ENCODE measurements at regions not wholly inside any gene's neighbourhood (a gene's known extent, or its start where the extent isn't known, plus 50 kb on each side); places are given as distances from the start of the nearest gene placed in this dataset.

GRCh38 chr2:238685327-238685709 lies 162.6 kb upstream of the TWIST2 start (continued):
- TF ChIP-seq, protein P1, sequence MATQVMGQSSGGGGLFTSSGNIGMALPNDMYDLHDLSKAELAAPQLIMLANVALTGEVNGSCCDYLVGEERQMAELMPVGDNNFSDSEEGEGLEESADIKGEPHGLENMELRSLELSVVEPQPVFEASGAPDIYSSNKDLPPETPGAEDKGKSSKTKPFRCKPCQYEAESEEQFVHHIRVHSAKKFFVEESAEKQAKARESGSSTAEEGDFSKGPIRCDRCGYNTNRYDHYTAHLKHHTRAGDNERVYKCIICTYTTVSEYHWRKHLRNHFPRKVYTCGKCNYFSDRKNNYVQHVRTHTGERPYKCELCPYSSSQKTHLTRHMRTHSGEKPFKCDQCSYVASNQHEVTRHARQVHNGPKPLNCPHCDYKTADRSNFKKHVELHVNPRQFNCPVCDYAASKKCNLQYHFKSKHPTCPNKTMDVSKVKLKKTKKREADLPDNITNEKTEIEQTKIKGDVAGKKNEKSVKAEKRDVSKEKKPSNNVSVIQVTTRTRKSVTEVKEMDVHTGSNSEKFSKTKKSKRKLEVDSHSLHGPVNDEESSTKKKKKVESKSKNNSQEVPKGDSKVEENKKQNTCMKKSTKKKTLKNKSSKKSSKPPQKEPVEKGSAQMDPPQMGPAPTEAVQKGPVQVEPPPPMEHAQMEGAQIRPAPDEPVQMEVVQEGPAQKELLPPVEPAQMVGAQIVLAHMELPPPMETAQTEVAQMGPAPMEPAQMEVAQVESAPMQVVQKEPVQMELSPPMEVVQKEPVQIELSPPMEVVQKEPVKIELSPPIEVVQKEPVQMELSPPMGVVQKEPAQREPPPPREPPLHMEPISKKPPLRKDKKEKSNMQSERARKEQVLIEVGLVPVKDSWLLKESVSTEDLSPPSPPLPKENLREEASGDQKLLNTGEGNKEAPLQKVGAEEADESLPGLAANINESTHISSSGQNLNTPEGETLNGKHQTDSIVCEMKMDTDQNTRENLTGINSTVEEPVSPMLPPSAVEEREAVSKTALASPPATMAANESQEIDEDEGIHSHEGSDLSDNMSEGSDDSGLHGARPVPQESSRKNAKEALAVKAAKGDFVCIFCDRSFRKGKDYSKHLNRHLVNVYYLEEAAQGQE (tag by site-specific recombination; IDR thresholded peaks at IDR 0.05), result no peak
- TF ChIP-seq ZNF544 (tag by site-specific recombination; IDR thresholded peaks at IDR 0.05) (no peak), SCRT2 (tag by site-specific recombination; IDR thresholded peaks at IDR 0.05) (no peak), ZIC2 (tag by site-specific recombination; IDR thresholded peaks at IDR 0.05) (no peak)

- Histone ChIP-seq H3K27ac (ENCODE audit: extremely low read depth, low read depth, low read length) (no peak overlapping the region), H3K36me3 (ENCODE audit: control insufficient read depth in 2 of 2, insufficient read depth in 1 of 2, low read length in 2 of 2) (no peaks in the 10 kb centered on the region), H3K4me1 (ENCODE audit: control insufficient read depth, insufficient read depth, low read length) (no peaks in the 10 kb centered on the region), H3K4me3 (ENCODE audit: low read depth, low read length) (no peak overlapping the region), H3K9me3 (ENCODE audit: control insufficient read depth, insufficient read depth, low read depth, low read length) (no peaks in the 10 kb centered on the region)
- CTCF ChIA-PET, result no interaction called here
- POLR2A ChIA-PET, result no interaction called here
- TF ChIP-seq, protein P2, sequence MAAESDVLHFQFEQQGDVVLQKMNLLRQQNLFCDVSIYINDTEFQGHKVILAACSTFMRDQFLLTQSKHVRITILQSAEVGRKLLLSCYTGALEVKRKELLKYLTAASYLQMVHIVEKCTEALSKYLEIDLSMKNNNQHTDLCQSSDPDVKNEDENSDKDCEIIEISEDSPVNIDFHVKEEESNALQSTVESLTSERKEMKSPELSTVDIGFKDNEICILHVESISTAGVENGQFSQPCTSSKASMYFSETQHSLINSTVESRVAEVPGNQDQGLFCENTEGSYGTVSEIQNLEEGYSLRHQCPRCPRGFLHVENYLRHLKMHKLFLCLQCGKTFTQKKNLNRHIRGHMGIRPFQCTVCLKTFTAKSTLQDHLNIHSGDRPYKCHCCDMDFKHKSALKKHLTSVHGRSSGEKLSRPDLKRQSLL (tag by site-specific recombination; IDR thresholded peaks at IDR 0.05), result no peak
- no peak for TF ChIP-seq ZNF157 (tag by site-specific recombination; IDR thresholded peaks at IDR 0.05)
- no peak for TF ChIP-seq ZNF433 (tag by site-specific recombination; IDR thresholded peaks at IDR 0.05; ENCODE audit: low read depth)
- TF ChIP-seq ZNF600 (tag by site-specific recombination; IDR thresholded peaks at IDR 0.05), result no peak
- TF ChIP-seq, protein P3, sequence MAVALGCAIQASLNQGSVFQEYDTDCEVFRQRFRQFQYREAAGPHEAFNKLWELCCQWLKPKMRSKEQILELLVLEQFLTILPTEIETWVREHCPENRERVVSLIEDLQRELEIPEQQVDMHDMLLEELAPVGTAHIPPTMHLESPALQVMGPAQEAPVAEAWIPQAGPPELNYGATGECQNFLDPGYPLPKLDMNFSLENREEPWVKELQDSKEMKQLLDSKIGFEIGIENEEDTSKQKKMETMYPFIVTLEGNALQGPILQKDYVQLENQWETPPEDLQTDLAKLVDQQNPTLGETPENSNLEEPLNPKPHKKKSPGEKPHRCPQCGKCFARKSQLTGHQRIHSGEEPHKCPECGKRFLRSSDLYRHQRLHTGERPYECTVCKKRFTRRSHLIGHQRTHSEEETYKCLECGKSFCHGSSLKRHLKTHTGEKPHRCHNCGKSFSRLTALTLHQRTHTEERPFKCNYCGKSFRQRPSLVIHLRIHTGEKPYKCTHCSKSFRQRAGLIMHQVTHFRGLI (tag by site-specific recombination; IDR thresholded peaks at IDR 0.05), result no peak
Measured at GRCh38 chr2:238685713-238686112, 162.2 kb upstream of the TWIST2 start.

- H3K9me3 ChIP-seq (ENCODE audit: control insufficient read depth, insufficient read depth, low read depth, low read length), result no peaks in the 10 kb centered on the region
- H3K4me1 ChIP-seq (ENCODE audit: control insufficient read depth, insufficient read depth, low read length), result no peaks in the 10 kb centered on the region
- H3K27ac ChIP-seq (ENCODE audit: extremely low read depth, low read depth, low read length), result no peak overlapping the region
- H3K36me3 ChIP-seq (ENCODE audit: control insufficient read depth in 2 of 2, insufficient read depth in 1 of 2, low read length in 2 of 2), result no peaks in the 10 kb centered on the region
- no peak overlapping the region for H3K4me3 ChIP-seq (ENCODE audit: low read depth, low read length)
- CTCF ChIA-PET, result interaction anchor here (0.7 to 1.1 kb wide), 3 partner anchors 33 to 345 kb away, joined by 3 read pairs; no protein-coding TSS in a partner anchor
- POLR2A ChIA-PET, result no interaction called here
- TF ChIP-seq ZNF555 (tag by site-specific recombination; conservative IDR thresholded peaks at IDR 0.05) (no peak), ZNF433 (tag by site-specific recombination; IDR thresholded peaks at IDR 0.05; ENCODE audit: low read depth) (no peak), GLI4 (tag by site-specific recombination; IDR thresholded peaks at IDR 0.05) (no peak), BCL11B (tag by site-specific recombination; IDR thresholded peaks at IDR 0.05; ENCODE audit: low read depth) (no peak), HOXC10 (CRISPR knock-in tag; IDR thresholded peaks at IDR 0.05) (no peak), ZNF530 (tag by site-specific recombination; IDR thresholded peaks at IDR 0.05; ENCODE audit: low read depth) (no peak), HOXA7 (CRISPR knock-in tag; IDR thresholded peaks at IDR 0.05; ENCODE audit: borderline replicate concordance) (no peak), ZFP41 (tag by site-specific recombination; IDR thresholded peaks at IDR 0.05; ENCODE audit: borderline replicate concordance) (no peak), ZBTB1 (tag by site-specific recombination; IDR thresholded peaks at IDR 0.05) (no peak), ZNF677 (tag by site-specific recombination; IDR thresholded peaks at IDR 0.05) (no peak), GLI2 (tag by site-specific recombination; IDR thresholded peaks at IDR 0.05; ENCODE audit: borderline replicate concordance, low read depth) (no peak), ZNF791 (tag by site-specific recombination; IDR thresholded peaks at IDR 0.05) (no peak), ZNF580 (tag by site-specific recombination; IDR thresholded peaks at IDR 0.05) (no peak)
- TF ChIP-seq, protein P4, sequence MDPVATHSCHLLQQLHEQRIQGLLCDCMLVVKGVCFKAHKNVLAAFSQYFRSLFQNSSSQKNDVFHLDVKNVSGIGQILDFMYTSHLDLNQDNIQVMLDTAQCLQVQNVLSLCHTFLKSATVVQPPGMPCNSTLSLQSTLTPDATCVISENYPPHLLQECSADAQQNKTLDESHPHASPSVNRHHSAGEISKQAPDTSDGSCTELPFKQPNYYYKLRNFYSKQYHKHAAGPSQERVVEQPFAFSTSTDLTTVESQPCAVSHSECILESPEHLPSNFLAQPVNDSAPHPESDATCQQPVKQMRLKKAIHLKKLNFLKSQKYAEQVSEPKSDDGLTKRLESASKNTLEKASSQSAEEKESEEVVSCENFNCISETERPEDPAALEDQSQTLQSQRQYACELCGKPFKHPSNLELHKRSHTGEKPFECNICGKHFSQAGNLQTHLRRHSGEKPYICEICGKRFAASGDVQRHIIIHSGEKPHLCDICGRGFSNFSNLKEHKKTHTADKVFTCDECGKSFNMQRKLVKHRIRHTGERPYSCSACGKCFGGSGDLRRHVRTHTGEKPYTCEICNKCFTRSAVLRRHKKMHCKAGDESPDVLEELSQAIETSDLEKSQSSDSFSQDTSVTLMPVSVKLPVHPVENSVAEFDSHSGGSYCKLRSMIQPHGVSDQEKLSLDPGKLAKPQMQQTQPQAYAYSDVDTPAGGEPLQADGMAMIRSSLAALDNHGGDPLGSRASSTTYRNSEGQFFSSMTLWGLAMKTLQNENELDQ (tag by site-specific recombination; IDR thresholded peaks at IDR 0.05; ENCODE audit: low read depth), result no peak
Measured at GRCh38 chr2:238686223-238686622, 161.7 kb upstream of the TWIST2 start.
